A549 (cell line): ENCODE measurements at regions not wholly inside any gene's neighbourhood (a gene's known extent, or its start where the extent isn't known, plus 50 kb on each side); places are given as distances from the start of the nearest gene placed in this dataset.

Experiments
- ATAC-seq, 2 experiments: fragments of 200-7000 bp in 1 of 2; fragments of >200 bp in 1 of 2; cut with Nextera tagmentation in 1 of 2; cut with Tn5 transposase in 1 of 2; 3 replicates each; pipeline versions ENCODE4 v1.8.0 to v1.9.1; 2018 to 2020; ENCODE audit warnings: mild to moderate bottlenecking in 1 of 2, moderate library complexity in 1 of 2
- CTCF ChIA-PET: fragments of 300-600 bp; sonication (Branson Sonifier 250); formaldehyde crosslinking; extraction: SDS; loops from one replicate; lab custom pipeline; 2021; ENCODE audit warnings: antibody characterized with exemption, inconsistent platforms; lab: Yijun Ruan, JAX
- POLR2A ChIA-PET: fragments of 350-600 bp; formaldehyde crosslinking; extraction: SDS; loops from one replicate; lab custom pipeline; 2021; ENCODE audit warnings: antibody characterized with exemption, inconsistent platforms; lab: Yijun Ruan, JAX
- DNase-seq, 2 experiments: peaks; one replicate each; pipeline versions ENCODE4 v3.0.0 to v3.0.0-alpha.2; 2011 to 2016; ENCODE audit warnings: low read depth in 1 of 2, low spot score in 1 of 2
- FAIRE-seq: peaks from 2 replicates; lab custom pipeline; 2011; peaks lifted over from hg19 to GRCh38; lab: Jason Lieb, UNC
- H3K27ac ChIP-seq, 2 experiments: fragments of >200 bp; sonication (Bioruptor Twin); formaldehyde crosslinking; 3 replicates each; pipeline ENCODE4 v1.5.1; 2016 to 2017
- H3K4me1 ChIP-seq: fragments of >200 bp; sonication (Bioruptor Twin); formaldehyde crosslinking; 3 replicates; pipeline ENCODE4 v1.6.1; 2016
- H3K4me2 ChIP-seq: fragments of >200 bp; sonication (Bioruptor Twin); formaldehyde crosslinking; 3 replicates; pipeline ENCODE4 v1.6.1; 2016
- H3K4me3 ChIP-seq: fragments of >200 bp; sonication (Bioruptor Twin); formaldehyde crosslinking; 3 replicates; pipeline ENCODE4 v1.5.1; 2016
- H3K9me3 ChIP-seq: fragments of >200 bp; sonication (Bioruptor Twin); formaldehyde crosslinking; 3 replicates; pipeline ENCODE4 v1.6.1; 2016
- CBX8 ChIP-seq: fragments of 200-600 bp; sonication (generic); IDR thresholded peaks from 2 replicates; pipeline ENCODE4 v1.6.1; 2016
- CHD2 ChIP-seq: fragments of 150-350 bp; IDR thresholded peaks from 2 replicates; pipeline ENCODE4 v1.6.1; 2014; ENCODE audit warnings: low read length; ENCODE audit not compliant: partially characterized antibody
- CHD4 ChIP-seq: fragments of 200-600 bp; sonication (generic); IDR thresholded peaks from 2 replicates; pipeline ENCODE4 v1.6.1; 2016; ENCODE audit warnings: antibody characterized with exemption, mild to moderate bottlenecking, borderline replicate concordance
- EP300 ChIP-seq, 2 experiments: fragments of >200 bp; sonication (Bioruptor Twin); formaldehyde crosslinking; IDR thresholded peaks; 2 replicates in 1 of 2; 3 replicates in 1 of 2; pipeline ENCODE4 v1.6.1; 2016 to 2017
- ESRRA ChIP-seq: fragments of 150-350 bp; IDR thresholded peaks from 2 replicates; pipeline ENCODE4 v1.6.1; 2014; ENCODE audit warnings: mild to moderate bottlenecking, low read length, borderline replicate concordance
- FOSB ChIP-seq: fragments of 250-450 bp; sonication (Bioruptor Pico); IDR thresholded peaks from 2 replicates; pipeline ENCODE4 v1.5.0; 2020; ENCODE audit warnings: mild to moderate bottlenecking, moderate library complexity
- FOSL2 ChIP-seq, 2 experiments: fragments of 450-650 bp in 1 of 2; fragments of >200 bp in 1 of 2; sonication (Bioruptor Twin) in 1 of 2; formaldehyde crosslinking; IDR thresholded peaks; 2 replicates each; pipeline versions ENCODE4 v1.5.0 to v1.6.1; 2016 to 2020; ENCODE audit warnings: mild to moderate bottlenecking in 1 of 2, moderate library complexity in 1 of 2
- FOXS1 ChIP-seq: fragments of 250-450 bp; sonication (Bioruptor Pico); IDR thresholded peaks from 2 replicates; pipeline ENCODE4 v1.5.0; 2020; ENCODE audit warnings: mild to moderate bottlenecking, moderate library complexity
- HOXB5 ChIP-seq: fragments of 250-450 bp; sonication (Bioruptor Pico); IDR thresholded peaks from 2 replicates; pipeline ENCODE4 v1.5.0; 2020; ENCODE audit warnings: mild to moderate bottlenecking, moderate library complexity
- JUNB ChIP-seq: fragments of >200 bp; sonication (Bioruptor Twin); formaldehyde crosslinking; IDR thresholded peaks from 2 replicates; pipeline ENCODE4 v1.6.1; 2016
- MAFK ChIP-seq: fragments of 450-650 bp; IDR thresholded peaks from 2 replicates; pipeline ENCODE4 v1.6.1; 2014; ENCODE audit not compliant: partially characterized antibody
- NFE2L2 ChIP-seq: fragments of 150-350 bp; conservative IDR thresholded peaks from 2 replicates; pipeline ENCODE4 v1.6.1; 2014; ENCODE audit warnings: low read length
- NPAS2 ChIP-seq: fragments of 250-450 bp; sonication (Bioruptor Pico); IDR thresholded peaks from 2 replicates; pipeline ENCODE4 v1.8.0; 2022; ENCODE audit warnings: mild to moderate bottlenecking, moderate library complexity, borderline replicate concordance
- NR3C1 ChIP-seq: fragments of >200 bp; sonication (Bioruptor Twin); formaldehyde crosslinking; IDR thresholded peaks from 3 replicates; pipeline ENCODE4 v1.6.1; 2017
- POLR2AphosphoS2 ChIP-seq: conservative IDR thresholded peaks from 2 replicates; pipeline ENCODE4 v1.6.1; 2012; ENCODE audit warnings: low read length, improper control_type of control experiment, inconsistent platforms
- RARB ChIP-seq: fragments of 250-450 bp; sonication (Bioruptor Pico); IDR thresholded peaks from 2 replicates; pipeline ENCODE4 v1.8.0; 2021; ENCODE audit warnings: mild to moderate bottlenecking, moderate library complexity
- RFX5 ChIP-seq: fragments of 450-650 bp; IDR thresholded peaks from 2 replicates; pipeline ENCODE4 v1.7.1; 2014; ENCODE audit warnings: antibody characterized with exemption, mild to moderate bottlenecking, moderate library complexity
- RNF2 ChIP-seq: fragments of 200-600 bp; sonication (generic); IDR thresholded peaks from 2 replicates; pipeline ENCODE4 v1.6.1; 2016; ENCODE audit warnings: low read depth, mild to moderate bottlenecking, antibody characterized with exemption, moderate library complexity, borderline replicate concordance
- ZFP36 ChIP-seq: fragments of 450-650 bp; IDR thresholded peaks from 2 replicates; pipeline ENCODE4 v1.6.1; 2014; ENCODE audit warnings: borderline replicate concordance; ENCODE audit not compliant: partially characterized antibody
- WGBS: methylation state at CpG from one replicate; pipeline ENCODE4 v1.1.6; 2017; ENCODE audit errors: missing lambda C conversion rate; 5-methylcytosine and 5-hydroxymethylcytosine counted together
- TF ChIP-seq, protein P1 (sequence below): fragments of 200-600 bp; sonication (generic); IDR thresholded peaks from 2 replicates; pipeline ENCODE4 v1.6.1; 2016; ENCODE audit warnings: antibody characterized with exemption, mild to moderate bottlenecking, moderate library complexity
- TF ChIP-seq, protein P2 (sequence below): fragments of 250-450 bp; sonication (Bioruptor Pico); IDR thresholded peaks from 2 replicates; pipeline ENCODE4 v1.5.0; 2020; ENCODE audit warnings: low read depth, mild to moderate bottlenecking, moderate library complexity

DNA sequence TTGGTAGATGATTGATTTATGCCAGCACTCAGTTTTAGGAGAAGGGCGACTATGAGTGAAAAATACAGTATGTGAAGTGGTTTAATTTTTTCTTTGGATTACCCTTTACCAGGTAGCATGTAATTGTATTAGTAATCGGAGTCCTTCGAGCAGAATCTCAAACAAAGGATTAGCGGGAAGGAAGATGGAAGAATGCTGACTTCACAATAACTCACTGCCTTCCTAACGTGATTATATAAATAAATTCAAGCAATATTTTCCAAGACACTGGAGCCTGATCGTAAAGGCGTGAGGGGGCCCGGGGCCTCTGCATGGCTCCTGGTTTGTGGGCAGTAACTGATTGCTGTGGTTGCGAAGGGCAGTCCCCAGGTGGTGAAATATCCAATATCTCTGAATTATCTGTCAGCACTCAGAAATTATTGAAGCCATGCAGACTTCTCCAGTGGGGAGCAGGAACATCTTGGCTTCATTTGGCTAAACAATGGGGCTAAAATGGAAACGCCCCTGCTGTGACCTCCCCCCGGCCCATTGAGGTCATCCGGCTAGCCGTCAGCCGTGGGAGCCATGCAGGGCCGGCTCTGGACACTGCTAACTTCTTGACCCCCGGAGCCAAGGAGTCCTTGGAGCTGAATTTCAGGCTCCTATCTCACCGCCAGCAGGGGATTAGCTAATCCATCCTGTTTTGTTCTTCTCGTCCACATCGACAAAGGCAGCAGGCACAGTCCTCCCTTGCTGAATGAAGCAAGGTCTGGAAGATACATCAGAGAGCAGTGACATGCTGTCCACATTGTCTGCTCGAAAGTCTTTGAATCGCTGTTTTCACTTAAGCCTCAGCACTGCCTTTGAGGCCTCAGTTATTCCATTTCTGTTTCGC is 295.9 kb upstream of the N4BP1 start:
- Histone ChIP-seq H3K4me2 (no peak overlapping the region), H3K9me3 (no peaks in the 10 kb centered on the region), H3K27ac (no peak overlapping the region), H3K4me3 (no peak overlapping the region), H3K4me1 (no peaks in the 10 kb centered on the region)
- FAIRE-seq: no peak
- ChIA-PET POLR2A (no interaction called here), CTCF (no interaction called here)
- 25% methylated on average over 22 of the region's 22 CpGs for WGBS
- no peak for ATAC-seq
- TF ChIP-seq MAFK: peak; percentile 49
- TF ChIP-seq NR3C1: no peak
- no peak for TF ChIP-seq ZFP36
- DNase-seq: no peak

- Histone ChIP-seq H3K4me3 (no peak overlapping the region), H3K27ac (no peak overlapping the region), H3K9me3 (no peaks in the 10 kb centered on the region)
- FAIRE-seq (no peak), DNase-seq (no peak)
- TF ChIP-seq, protein P1, sequence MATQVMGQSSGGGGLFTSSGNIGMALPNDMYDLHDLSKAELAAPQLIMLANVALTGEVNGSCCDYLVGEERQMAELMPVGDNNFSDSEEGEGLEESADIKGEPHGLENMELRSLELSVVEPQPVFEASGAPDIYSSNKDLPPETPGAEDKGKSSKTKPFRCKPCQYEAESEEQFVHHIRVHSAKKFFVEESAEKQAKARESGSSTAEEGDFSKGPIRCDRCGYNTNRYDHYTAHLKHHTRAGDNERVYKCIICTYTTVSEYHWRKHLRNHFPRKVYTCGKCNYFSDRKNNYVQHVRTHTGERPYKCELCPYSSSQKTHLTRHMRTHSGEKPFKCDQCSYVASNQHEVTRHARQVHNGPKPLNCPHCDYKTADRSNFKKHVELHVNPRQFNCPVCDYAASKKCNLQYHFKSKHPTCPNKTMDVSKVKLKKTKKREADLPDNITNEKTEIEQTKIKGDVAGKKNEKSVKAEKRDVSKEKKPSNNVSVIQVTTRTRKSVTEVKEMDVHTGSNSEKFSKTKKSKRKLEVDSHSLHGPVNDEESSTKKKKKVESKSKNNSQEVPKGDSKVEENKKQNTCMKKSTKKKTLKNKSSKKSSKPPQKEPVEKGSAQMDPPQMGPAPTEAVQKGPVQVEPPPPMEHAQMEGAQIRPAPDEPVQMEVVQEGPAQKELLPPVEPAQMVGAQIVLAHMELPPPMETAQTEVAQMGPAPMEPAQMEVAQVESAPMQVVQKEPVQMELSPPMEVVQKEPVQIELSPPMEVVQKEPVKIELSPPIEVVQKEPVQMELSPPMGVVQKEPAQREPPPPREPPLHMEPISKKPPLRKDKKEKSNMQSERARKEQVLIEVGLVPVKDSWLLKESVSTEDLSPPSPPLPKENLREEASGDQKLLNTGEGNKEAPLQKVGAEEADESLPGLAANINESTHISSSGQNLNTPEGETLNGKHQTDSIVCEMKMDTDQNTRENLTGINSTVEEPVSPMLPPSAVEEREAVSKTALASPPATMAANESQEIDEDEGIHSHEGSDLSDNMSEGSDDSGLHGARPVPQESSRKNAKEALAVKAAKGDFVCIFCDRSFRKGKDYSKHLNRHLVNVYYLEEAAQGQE: no peak
- TF ChIP-seq EP300 (IDR thresholded peaks at IDR 0.05) (no peak), NFE2L2 (no peak), POLR2AphosphoS2 (no peak), MAFK (no peak), FOSB (CRISPR knock-in tag) (no peak), RARB (CRISPR knock-in tag) (no peak), CBX8 (no peak), FOSL2 (IDR thresholded peaks at IDR 0.05) (no peak), FOSL2 (CRISPR knock-in tag; IDR thresholded peaks at IDR 0.05) (no peak), CHD4 (no peak), FOXS1 (CRISPR knock-in tag) (no peak), NPAS2 (CRISPR knock-in tag) (no peak), RFX5 (no peak), ESRRA (no peak), JUNB (no peak), CHD2 (no peak), RNF2 (no peak), HOXB5 (CRISPR knock-in tag) (no peak)
- TF ChIP-seq, protein P2, sequence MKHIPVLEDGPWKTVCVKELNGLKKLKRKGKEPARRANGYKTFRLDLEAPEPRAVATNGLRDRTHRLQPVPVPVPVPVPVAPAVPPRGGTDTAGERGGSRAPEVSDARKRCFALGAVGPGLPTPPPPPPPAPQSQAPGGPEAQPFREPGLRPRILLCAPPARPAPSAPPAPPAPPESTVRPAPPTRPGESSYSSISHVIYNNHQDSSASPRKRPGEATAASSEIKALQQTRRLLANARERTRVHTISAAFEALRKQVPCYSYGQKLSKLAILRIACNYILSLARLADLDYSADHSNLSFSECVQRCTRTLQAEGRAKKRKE (CRISPR knock-in tag): no peak
- TF ChIP-seq, all 56 proteins: peak for 0
- WGBS: 1% methylated on average over 5 of the region's 5 CpGs
- Histone ChIP-seq H3K4me2 (no peak overlapping the region), H3K4me1 (no peaks in the 10 kb centered on the region)
- ChIA-PET CTCF (no interaction called here), POLR2A (no interaction called here)
- no peak for ATAC-seq
Observed at GRCh38 chr16:48904333-48904732, 294.4 kb upstream of the N4BP1 start.
